Aorta (tissue), 5 donors: ENCODE measurements at regions not wholly inside any gene's neighbourhood (a gene's known extent, or its start where the extent isn't known, plus 50 kb on each side); places are given as distances from the start of the nearest gene placed in this dataset.

ENCODE experiments used
- ATAC-seq: fragments of 200-7000 bp; cut with Tn5 transposase; one replicate; pipeline ENCODE4 v1.9.1; 2022; ENCODE audit warnings: moderate library complexity; ENCODE audit not compliant: low FRiP score
- DNase-seq, 2 donors: peaks; one replicate each; pipeline ENCODE4 v3.0.0-alpha.2; 2020
- H3K27ac ChIP-seq, 2 donors: one replicate each; pipeline ENCODE4 v1.5.1; 2013; ENCODE audit warnings: low read length in 2 of 2, mild to moderate bottlenecking in 2 of 2, moderate library complexity in 2 of 2, control low read depth in 1 of 2, inconsistent platforms in 1 of 2, low read depth in 1 of 2
- H3K27me3 ChIP-seq, 2 donors: one replicate each; pipeline ENCODE4 v1.6.1; 2013; ENCODE audit warnings: control low read depth in 1 of 2, low read length in 1 of 2, mild to moderate bottlenecking in 1 of 2, moderate library complexity in 1 of 2; ENCODE audit not compliant: insufficient read depth in 2 of 2, control insufficient read depth in 1 of 2
- H3K36me3 ChIP-seq, 2 donors: one replicate each; pipeline ENCODE4 v1.6.1; 2013; ENCODE audit warnings: control low read depth in 1 of 2, low read length in 1 of 2, mild to moderate bottlenecking in 1 of 2; ENCODE audit not compliant: insufficient read depth in 2 of 2, control insufficient read depth in 1 of 2
- H3K4me1 ChIP-seq, 2 donors: one replicate each; pipeline ENCODE4 v1.6.1; 2013; ENCODE audit warnings: low read length in 2 of 2, control low read depth in 1 of 2, mild to moderate bottlenecking in 1 of 2, moderate library complexity in 1 of 2; ENCODE audit not compliant: insufficient read depth in 2 of 2, control insufficient read depth in 1 of 2
- H3K4me3 ChIP-seq, 2 donors: one replicate each; pipeline ENCODE4 v1.5.1; 2013; ENCODE audit warnings: low read length in 2 of 2, control low read depth in 1 of 2, mild to moderate bottlenecking in 1 of 2
- H3K9me3 ChIP-seq: one replicate; pipeline ENCODE4 v1.6.1; 2013; ENCODE audit warnings: mild to moderate bottlenecking, low read length; ENCODE audit not compliant: control insufficient read depth
- WGBS, 2 donors: extraction: QIAGEN DNeasy Blood & Tissue Kit; methylation state at CpG; one replicate each; pipeline ENCODE4 v1.1.7; 2013; 5-methylcytosine and 5-hydroxymethylcytosine counted together
- intact Hi-C, 2 donors: fragments of 100-400 bp; cut with DNase I; formaldehyde crosslinking; loops; one replicate each; pipeline versions ENCODE4 v1.14.2 to v1.15.0; 2022
- donor health status: healthy with polysubstance abuse.
- donor health status: Bipolar disorder and iron deficiency.
- donor health status: DM: no; HTN: no; CAD: no.
- donor health status: DM: no; HTN: no; CAD: no.
- donor health status: DM: yes; HTN: yes; CAD: no.

- Histone ChIP-seq H3K9me3 (no peaks in the 10 kb centered on the region), H3K4me3 (no peak overlapping the region), H3K27ac (no peak overlapping the region), H3K36me3 (no peaks in the 10 kb centered on the region), H3K27me3 (no peaks in the 10 kb centered on the region), H3K4me1 (peaks cover 4 to 8% of the 10 kb centered on the region in 2 donors)
- ATAC-seq: no peak
- DNase-seq: no peak
- 88 to 89% methylated on average over 10 of the region's 10 CpGs for WGBS, 2 donors
- intact Hi-C loops: no loop called here
Measured at GRCh38 chr10:129101232-129101980, 365.6 kb upstream of the MGMT start.

- H3K9me3 ChIP-seq: no peaks in the 10 kb centered on the region
- intact Hi-C loops: no loop called here
- peaks cover 0 to 4% of the 10 kb centered on the region in 2 donors for H3K4me1 ChIP-seq
- no peaks in the 10 kb centered on the region for H3K27me3 ChIP-seq
- no peak overlapping the region for H3K4me3 ChIP-seq
- no peak for ATAC-seq
- no peak for DNase-seq
- no peak overlapping the region for H3K27ac ChIP-seq
- 21 to 22% methylated on average over 7 of the region's 7 CpGs for WGBS, 2 donors
- H3K36me3 ChIP-seq: no peaks in the 10 kb centered on the region
Measured at GRCh38 chr10:129102906-129103693, 363.9 kb upstream of the MGMT start.

GRCh38 chr10:129104266-129105045 is 362.6 kb upstream of the MGMT start:
- Histone ChIP-seq H3K36me3 (no peaks in the 10 kb centered on the region), H3K4me3 (no peak overlapping the region), H3K27me3 (no peaks in the 10 kb centered on the region), H3K4me1 (peaks cover 0 to 4% of the 10 kb centered on the region in 2 donors), H3K27ac (no peak overlapping the region), H3K9me3 (no peaks in the 10 kb centered on the region)
- WGBS, 2 donors: 73 to 75% methylated on average over 9 of the region's 9 CpGs
- intact Hi-C loops: no loop called here
- DNase-seq (no peak), ATAC-seq (no peak)

GRCh38 chr10:129105266-129105665 is 361.8 kb upstream of the MGMT start:
- Histone ChIP-seq H3K36me3 (no peaks in the 10 kb centered on the region), H3K4me3 (no peak overlapping the region), H3K9me3 (no peaks in the 10 kb centered on the region), H3K4me1 (peaks cover 0 to 4% of the 10 kb centered on the region in 2 donors), H3K27me3 (no peaks in the 10 kb centered on the region), H3K27ac (no peak overlapping the region)
- DNase-seq (no peak), ATAC-seq (no peak)
- 48 to 67% methylated on average over 2 of the region's 2 CpGs for WGBS, 2 donors
- intact Hi-C loops: no loop called here

- Histone ChIP-seq H3K27me3 (no peaks in the 10 kb centered on the region), H3K4me1 (peaks cover 0 to 4% of the 10 kb centered on the region in 2 donors)
Measured at GRCh38 chr10:129106314-129106713, 360.7 kb upstream of the MGMT start.

GRCh38 chr10:129107525-129107924 is 359.5 kb upstream of the MGMT start:
- Histone ChIP-seq H3K36me3 (no peaks in the 10 kb centered on the region), H3K4me3 (no peak overlapping the region), H3K27me3 (no peaks in the 10 kb centered on the region), H3K9me3 (no peaks in the 10 kb centered on the region), H3K27ac (no peak overlapping the region), H3K4me1 (peaks cover 0 to 4% of the 10 kb centered on the region in 2 donors)
- ATAC-seq: no peak
- intact Hi-C loops: no loop called here
- no peak for DNase-seq
- 81 to 84% methylated on average over 3 of the region's 3 CpGs for whole genome bisulfite sequencing, 2 donors

More at GRCh38 chr10:129106314-129106713, 360.7 kb upstream of the MGMT start:
- ATAC-seq (no peak), DNase-seq (no peak)
- H3K36me3 ChIP-seq: no peaks in the 10 kb centered on the region
- H3K27ac ChIP-seq: no peak overlapping the region
- intact Hi-C loops: no loop called here
- H3K9me3 ChIP-seq: no peaks in the 10 kb centered on the region
- 87 to 91% methylated on average over 4 of the region's 4 CpGs for WGBS, 2 donors
- no peak overlapping the region for H3K4me3 ChIP-seq

GRCh38 chr10:129108378-129108777 is 358.7 kb upstream of the MGMT start:
- no peak for DNase-seq
- Histone ChIP-seq H3K4me3 (no peak overlapping the region), H3K27ac (no peak overlapping the region), H3K36me3 (no peaks in the 10 kb centered on the region), H3K27me3 (no peaks in the 10 kb centered on the region), H3K4me1 (peaks cover 0 to under 1% of the 10 kb centered on the region in 2 donors), H3K9me3 (no peaks in the 10 kb centered on the region)
- no peak for ATAC-seq
- 83 to 84% methylated on average over 6 of the region's 6 CpGs for whole genome bisulfite sequencing, 2 donors
- intact Hi-C loops: no loop called here

GRCh38 chr10:129108994-129109393 is 358.0 kb upstream of the MGMT start:
- intact Hi-C loops: no loop called here
- no peaks in the 10 kb centered on the region for H3K36me3 ChIP-seq
- no peaks in the 10 kb centered on the region for H3K9me3 ChIP-seq
- DNase-seq (no peak), ATAC-seq (no peak)
- H3K4me1 ChIP-seq: no peaks in the 10 kb centered on the region
- H3K4me3 ChIP-seq: no peak overlapping the region
- H3K27me3 ChIP-seq: no peaks in the 10 kb centered on the region
- WGBS, 2 donors: 96 to 97% methylated on average over 6 of the region's 6 CpGs
- no peak overlapping the region for H3K27ac ChIP-seq
